Mammary epithelial cell (primary cell): ENCODE measurements at regions not wholly inside any gene's neighbourhood (a gene's known extent, or its start where the extent isn't known, plus 50 kb on each side); places are given as distances from the start of the nearest gene placed in this dataset.

Experiments
- EZH2 ChIP-seq: IDR thresholded peaks from 2 replicates; pipeline ENCODE4 v1.6.1; 2012; ENCODE audit warnings: low read length, inconsistent platforms, borderline replicate concordance
- TF ChIP-seq, protein P1 (sequence below), 2 donors: IDR thresholded peaks in 1 of 2; conservative IDR thresholded peaks in 1 of 2; 2 replicates each; pipeline ENCODE4 v1.5.1; 2011 to 2012; ENCODE audit warnings: inconsistent platforms in 2 of 2, low read length in 2 of 2, mild to moderate bottlenecking in 2 of 2, control low read depth in 1 of 2, low read depth in 1 of 2; ENCODE audit not compliant: insufficient read depth in 1 of 2; ENCODE audit errors: extremely low read depth in 1 of 2

DNA sequence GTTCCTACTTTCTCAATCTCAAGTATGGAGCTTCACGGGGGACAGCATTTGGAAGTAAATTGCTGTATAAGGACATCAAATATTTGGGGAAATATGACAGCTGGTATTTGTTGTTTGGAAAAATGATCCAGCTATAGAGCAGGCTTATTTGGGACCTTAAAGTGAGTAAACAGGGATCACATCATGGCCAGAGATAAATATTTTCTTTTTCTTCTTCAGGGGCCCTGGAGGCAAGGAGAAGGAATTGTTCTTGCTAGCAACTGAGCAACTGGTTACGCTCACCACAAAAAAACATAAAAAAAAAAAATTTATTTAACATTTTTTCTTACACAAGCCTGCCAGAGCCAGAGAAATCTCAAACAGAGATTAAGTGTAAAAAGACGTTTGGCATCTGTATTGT lies 277.2 kb upstream of the UGT8 start:
- TF ChIP-seq, protein P1, sequence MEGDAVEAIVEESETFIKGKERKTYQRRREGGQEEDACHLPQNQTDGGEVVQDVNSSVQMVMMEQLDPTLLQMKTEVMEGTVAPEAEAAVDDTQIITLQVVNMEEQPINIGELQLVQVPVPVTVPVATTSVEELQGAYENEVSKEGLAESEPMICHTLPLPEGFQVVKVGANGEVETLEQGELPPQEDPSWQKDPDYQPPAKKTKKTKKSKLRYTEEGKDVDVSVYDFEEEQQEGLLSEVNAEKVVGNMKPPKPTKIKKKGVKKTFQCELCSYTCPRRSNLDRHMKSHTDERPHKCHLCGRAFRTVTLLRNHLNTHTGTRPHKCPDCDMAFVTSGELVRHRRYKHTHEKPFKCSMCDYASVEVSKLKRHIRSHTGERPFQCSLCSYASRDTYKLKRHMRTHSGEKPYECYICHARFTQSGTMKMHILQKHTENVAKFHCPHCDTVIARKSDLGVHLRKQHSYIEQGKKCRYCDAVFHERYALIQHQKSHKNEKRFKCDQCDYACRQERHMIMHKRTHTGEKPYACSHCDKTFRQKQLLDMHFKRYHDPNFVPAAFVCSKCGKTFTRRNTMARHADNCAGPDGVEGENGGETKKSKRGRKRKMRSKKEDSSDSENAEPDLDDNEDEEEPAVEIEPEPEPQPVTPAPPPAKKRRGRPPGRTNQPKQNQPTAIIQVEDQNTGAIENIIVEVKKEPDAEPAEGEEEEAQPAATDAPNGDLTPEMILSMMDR (conservative IDR thresholded peaks at IDR 0.05 in 1 of 2, IDR thresholded peaks at IDR 0.05 in 1 of 2; ENCODE audit: extremely low read depth in 1 of 2, insufficient read depth in 1 of 2, low read depth in 1 of 2, low read length in 2 of 2): no peak
- no peak for TF ChIP-seq EZH2
